ENCODE measurements at regions not wholly inside any gene's neighbourhood (a gene's known extent, or its start where the extent isn't known, plus 50 kb on each side); places are given as distances from the start of the nearest gene placed in this dataset.

- DNase-seq = no peak
These were observed 111.1 kb downstream of the LMO4 start for GRCh38 chr1:87439821-87440220.

DNA sequence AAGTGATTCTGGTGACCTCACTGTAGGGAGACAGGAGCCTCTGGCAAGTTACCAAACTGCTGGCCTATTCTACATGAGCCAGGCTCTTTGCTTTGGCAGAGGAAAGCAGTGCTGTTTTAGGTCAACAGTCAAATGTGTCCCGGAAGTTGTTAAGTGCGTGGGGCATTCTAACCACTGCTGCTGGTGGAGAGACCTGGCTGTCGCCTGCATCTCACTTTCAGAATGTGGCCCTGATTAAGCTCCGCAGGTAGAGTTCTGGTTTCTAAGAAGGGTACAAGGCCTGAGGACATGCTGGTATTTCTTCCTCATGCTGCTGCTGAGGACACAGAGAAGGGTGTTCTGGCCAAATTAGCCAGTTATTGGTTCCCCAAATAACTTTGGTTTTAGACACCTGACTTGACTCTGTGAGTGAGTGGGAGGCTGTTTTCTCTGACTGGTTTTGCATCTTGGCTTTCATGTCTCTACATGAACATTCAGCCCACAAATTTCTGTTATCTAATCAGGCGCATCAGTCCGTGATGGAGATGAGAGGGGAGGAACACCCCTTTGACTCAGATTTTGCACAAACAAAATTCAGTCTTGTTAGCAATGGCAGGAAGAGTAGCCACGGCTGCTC lies 120.8 kb downstream of the LMO4 start:
- DNase-seq = no peak

- no peak for DNase-seq
These were observed 121.5 kb downstream of the LMO4 start for GRCh38 chr1:87450136-87450535.

- no peak for DNase-seq
These were observed 122.0 kb downstream of the LMO4 start for GRCh38 chr1:87450615-87451209.

GRCh38 chr1:87451229-87451920 lies 122.7 kb downstream of the LMO4 start:
- DNase-seq = no peak

DNA sequence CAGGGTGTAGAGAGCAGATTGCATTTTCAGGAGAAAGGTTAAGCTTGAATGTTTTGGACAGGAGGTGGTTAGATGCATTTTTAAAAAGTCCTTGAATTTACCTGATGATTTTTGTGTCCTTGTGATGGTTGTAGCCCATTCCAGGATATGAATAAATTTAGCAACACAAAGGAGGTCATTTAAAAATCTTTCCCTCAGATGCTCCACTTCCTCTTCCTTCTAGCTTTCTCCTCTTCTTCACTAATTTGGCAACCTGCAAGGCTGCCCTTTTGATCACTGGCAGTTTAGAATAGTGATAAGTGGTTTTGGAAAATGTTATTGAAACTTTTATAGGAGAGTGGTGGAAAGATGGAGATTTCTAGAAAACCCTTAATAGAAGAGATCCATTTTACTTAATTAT lies 124.0 kb downstream of the LMO4 start:
- DNase-seq = no peak

DNA sequence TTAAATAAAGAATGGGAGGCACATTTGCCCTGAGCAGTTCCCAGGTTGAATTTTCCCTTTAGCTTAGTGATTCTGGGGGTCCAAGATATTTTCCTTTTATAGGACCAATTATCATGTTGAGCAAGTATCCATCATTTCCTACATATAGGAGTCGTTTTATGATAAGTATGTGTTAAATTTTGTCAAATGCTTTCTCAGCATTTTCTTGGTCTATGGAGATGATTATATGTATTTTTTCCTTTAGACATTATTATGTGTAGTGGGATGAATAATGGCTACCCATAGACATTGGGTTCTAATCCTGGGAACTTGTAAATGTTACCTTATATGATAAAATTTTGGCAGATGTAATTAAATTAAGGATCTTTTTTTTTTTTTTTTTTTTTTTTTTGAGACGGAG lies 128.7 kb downstream of the LMO4 start:
- no peak for DNase-seq

GRCh38 chr1:87462894-87463293 lies 134.2 kb downstream of the LMO4 start:
- no peak for DNase-seq

DNA sequence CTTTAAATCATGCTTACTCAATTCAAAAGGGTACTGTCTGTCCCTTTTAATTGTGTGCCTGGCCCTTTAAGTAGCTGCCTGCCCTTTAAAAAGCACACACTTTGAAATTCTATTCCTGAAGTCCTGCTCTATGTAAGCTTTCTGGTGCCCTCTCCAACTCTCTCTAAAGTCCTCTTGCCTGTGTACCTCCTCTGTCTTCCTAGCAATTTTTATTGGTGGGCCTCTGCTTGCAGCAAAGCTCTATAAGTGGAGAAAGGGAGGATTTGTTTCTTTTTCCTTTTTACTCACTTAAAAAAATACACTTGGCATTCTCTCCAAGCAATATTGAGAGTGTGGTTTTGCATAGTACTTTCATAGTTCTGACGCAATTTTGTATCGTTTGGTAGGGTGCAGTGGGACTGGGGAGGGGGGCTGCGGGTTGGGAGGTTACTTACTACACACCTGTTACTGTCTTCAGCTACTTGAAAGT lies 135.4 kb downstream of the LMO4 start:
- DNase-seq = no peak

DNA sequence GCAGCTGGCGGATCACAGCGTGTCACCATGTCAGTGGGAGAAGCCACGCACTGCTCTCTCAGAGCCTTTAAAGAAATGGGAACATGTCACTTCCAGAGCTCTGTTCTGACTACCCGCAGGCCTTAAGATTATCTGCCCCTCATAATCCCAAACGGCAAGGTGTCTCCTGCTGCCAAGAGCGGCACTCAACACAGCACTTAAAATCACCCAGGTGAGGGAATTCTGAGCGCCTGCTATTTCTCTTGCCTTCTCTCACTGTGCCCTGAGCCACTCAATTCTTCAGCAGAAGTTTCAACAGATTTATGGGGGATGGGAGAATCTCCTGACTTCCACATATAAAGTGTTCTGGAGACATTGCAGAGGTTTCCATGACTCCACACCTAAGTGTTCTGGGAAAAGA lies 137.9 kb downstream of the LMO4 start:
- DNase-seq = no peak

- DNase-seq = no peak
These were observed 144.0 kb downstream of the LMO4 start for GRCh38 chr1:87472716-87473115.

- no peak for DNase-seq
These were observed 144.6 kb downstream of the LMO4 start for GRCh38 chr1:87473203-87473661.

GRCh38 chr1:87474098-87474497 lies 145.4 kb downstream of the LMO4 start:
- DNase-seq = no peak

DNA sequence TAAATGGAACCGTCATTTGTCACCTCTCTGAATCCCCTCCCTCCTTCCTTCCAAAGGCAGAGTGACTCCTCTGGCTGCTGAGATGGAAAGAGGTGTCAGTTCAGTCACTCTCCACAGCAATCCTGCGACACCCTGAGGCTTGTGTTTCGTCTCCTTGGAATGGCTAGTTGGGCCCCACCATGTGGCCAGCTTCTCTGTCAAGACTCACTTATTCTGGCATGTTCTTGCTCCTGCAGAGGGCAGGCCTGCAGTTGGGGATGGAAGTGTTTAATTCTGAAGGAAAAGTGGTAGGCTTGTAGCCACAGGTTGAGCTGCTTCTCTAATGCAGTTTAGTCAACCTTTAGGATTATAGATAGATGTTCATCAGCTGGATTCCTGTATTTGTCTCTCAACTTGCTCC lies 149.6 kb downstream of the LMO4 start:
- DNase-seq = no peak

GRCh38 chr1:87495147-87495546 lies 166.5 kb downstream of the LMO4 start:
- no peak for DNase-seq

DNA sequence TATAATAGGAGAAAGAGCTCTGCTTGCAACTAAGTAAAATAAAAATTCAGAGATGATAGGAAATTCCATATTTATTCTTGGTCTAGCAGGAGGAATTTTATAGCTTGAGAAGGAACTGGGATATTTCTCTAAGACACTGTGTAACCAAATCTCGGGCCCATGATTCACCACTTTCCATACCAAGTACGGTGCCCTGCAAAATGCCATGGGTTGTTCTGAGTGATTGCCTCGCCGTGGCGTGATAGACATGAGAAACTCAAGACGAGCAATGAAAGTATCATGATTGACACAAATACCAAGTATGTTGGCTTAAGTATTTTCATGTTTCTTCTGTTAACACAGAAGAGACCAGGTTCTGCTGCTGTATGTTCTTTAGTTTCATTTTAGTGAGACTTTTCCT lies 167.2 kb downstream of the LMO4 start:
- DNase-seq = no peak

DNA sequence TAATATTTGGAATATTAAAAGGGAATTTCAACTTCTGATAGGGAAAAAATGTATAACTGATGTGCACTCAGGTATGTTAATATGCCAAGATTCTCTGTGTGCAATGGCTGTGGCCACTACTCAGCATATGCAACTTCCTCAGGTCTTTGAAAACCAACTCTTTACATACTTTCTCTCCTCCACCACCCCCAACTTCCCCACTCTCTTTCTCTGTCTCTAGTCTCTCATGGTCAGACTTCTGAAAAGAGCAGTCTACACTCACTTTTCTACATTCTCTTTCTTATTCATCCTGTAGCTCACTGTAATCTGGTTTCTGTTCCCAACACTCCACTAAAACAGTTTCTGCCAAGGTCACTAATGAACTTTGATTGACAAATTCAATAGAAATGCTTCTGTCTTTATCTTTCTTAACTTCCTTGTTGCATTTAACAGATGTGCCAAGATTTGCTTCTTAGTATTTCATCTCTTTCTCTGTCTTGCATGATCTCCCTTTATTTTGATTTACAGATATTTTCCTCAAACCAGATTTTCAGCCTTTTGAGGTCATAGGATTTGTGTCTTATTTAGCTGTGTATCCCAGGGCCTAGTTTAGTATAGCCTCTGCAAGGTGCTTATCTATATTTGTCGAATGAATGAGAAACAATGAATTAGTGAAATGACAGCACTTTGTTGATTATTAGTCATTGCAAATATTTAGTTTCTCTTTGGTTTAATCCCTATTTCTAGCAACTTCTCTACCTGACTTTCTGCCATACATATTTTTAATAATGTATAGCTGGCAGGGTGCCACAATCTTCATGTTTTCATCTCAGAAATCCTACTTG lies 168.9 kb downstream of the LMO4 start:
- DNase-seq = no peak

DNA sequence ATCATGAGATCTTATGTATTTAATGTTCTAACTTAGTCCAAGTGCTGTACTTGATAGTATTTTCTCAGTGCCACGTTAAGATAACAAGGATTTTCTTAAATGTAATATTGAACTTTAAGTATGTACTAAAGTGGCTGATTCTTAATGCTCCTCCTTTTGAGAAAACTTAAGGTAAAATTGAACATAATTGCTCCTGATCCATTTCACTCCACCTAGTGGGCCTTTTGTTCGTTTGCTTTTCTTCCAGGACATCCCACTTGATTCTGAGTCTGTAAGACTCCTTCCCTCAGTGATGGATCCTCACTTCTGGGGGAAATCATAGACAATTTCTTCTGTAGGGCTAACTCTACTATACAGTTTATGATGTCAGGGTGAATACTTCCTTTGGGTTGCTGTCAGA lies 173.1 kb downstream of the LMO4 start:
- DNase-seq = no peak

- no peak for DNase-seq
These were observed 176.8 kb downstream of the LMO4 start for GRCh38 chr1:87505391-87505983.

GRCh38 chr1:87506147-87506546 lies 177.5 kb downstream of the LMO4 start:
- DNase-seq = no peak

- no peak for DNase-seq
These were observed 179.6 kb downstream of the LMO4 start for GRCh38 chr1:87508247-87508787.

GRCh38 chr1:87510540-87510939 lies 181.9 kb downstream of the LMO4 start:
- no peak for DNase-seq

GRCh38 chr1:87511449-87511848 lies 182.8 kb downstream of the LMO4 start:
- DNase-seq = no peak

All from SW 1271 (cell line).